Retina (tissue), 1 donor: ENCODE measurements at regions not wholly inside any gene's neighbourhood (a gene's known extent, or its start where the extent isn't known, plus 50 kb on each side); places are given as distances from the start of the nearest gene placed in this dataset.
"Not testable (repeated sequence)": the region's sequence is repeated elsewhere in the genome, so short reads cannot be mapped to it uniquely, and the experiment has no call there.

Experiments
- DNase-seq: peaks from one replicate; pipeline ENCODE4 v3.0.0-alpha.2; 2016

DNA sequence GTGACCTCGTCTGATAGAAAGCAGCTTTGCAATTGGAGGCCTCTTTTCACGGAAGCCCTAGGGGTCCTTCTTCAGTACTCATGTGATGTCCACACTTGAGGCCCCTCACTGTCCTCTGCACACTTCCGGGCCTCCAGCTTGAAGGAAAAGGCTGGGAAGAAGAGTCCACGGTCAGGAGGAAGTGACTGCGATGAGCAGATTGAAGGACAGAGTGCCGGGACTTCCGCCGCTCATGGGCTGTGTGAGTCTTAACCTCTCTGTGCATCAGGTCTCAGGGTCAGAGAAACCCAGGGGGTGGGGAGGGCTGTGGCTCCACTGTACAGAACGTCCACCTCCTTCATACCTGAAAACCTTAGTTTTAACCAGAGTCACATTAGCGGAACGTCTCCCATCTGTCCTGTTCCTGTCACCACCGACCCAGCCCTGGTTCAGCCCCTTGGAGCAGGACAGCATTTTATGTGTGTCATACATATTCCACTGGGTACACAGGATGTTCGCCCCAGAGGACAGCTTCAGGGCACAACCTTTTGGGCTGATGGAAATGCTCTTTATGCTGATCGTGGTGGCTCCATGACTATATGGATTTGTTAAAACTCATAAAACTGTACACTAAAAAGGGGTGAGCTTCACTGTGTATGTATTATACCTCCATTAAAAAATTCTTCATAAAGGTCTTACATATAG lies 51.0 kb upstream of the SORCS2 start:
- DNase-seq = no peak

DNA sequence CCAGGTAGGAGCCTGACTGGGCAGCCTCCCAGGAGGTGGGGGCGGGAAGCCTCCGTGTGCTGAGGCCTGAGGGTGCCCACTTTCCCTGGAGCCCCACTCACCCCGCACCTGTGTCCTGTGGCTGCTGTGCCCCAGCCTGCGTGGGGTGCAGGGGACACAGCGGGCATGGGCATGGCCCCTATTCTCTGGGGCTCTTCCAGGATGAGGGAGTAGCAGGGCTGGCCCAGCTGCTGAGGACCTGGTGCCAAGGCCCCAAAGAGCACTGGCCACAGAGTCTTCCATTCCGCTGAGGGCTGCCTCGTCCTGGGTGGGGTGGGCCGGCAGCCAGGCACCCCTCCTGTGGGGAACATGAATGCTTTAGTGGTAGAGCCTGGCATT lies 51.7 kb upstream of the SORCS2 start:
- DNase-seq = no peak

DNA sequence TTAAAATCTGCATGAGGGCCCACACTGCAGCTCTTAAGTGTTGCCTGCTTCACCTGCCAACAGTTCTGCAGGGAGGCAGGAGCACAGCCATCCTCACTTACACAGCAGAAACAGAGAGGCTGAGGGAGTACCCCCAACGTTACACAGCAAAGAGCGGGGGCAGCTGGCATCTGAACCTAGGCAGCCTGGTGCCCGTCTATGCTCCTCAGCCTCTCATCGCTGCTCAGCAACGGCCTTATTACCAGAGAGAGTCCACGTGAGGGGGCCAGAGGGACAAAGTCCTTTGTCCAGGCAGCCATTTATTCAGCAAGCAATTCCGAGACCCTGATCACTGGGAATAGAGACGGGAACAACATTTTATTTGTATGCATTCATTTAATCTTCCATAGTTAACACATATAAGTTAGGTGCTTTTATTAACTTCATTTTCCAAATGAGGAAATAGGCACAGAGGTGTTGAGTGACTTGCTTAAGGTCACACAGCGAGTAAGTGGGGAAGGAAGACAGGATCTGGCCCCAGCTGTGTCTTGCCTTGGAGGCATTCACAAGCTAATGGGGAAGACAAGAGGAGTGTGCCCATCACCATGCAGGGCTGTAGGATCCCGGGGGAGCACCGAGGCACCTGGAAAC lies 52.2 kb upstream of the SORCS2 start:
- DNase-seq = no peak

DNA sequence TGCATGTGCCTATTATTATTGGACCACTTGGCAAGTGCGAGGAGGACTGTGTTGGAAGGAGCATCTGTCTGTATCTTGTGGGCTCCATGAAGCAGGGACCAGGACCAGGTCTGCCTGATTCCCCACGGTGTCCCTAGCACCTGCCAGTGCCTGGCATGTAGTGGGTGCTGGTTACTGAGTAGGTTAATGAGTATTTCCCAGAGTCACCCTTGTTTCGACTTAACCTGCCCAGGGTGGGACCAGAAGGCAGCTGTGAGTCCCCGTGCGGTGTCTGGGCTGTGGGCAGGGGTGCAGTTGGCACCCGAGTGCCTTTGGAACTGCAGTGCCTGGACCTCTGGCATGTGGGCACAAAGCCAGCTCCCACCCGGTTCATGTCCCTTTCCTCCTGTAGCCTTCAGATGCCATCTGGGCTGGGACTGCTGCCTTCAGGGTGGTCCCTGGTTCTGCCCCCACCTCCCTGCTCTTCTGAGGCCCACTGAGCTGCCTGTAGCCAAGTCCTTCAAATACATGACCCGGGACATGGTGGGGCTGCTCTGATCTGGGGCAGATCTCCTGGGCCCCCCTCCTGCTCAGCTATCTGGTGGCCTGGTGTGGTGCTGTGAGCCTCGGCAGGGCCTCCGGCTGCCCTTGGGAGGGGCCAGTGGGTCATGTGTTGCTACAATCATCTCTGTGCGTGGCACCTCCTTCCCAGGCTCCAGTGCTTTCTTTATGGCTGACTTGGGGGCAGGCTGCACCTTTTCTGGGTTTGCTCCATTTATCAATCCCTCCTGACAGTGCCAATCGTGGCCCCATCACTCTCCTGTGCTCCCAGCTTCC lies 53.0 kb upstream of the SORCS2 start:
- DNase-seq = peak; percentile 43

DNA sequence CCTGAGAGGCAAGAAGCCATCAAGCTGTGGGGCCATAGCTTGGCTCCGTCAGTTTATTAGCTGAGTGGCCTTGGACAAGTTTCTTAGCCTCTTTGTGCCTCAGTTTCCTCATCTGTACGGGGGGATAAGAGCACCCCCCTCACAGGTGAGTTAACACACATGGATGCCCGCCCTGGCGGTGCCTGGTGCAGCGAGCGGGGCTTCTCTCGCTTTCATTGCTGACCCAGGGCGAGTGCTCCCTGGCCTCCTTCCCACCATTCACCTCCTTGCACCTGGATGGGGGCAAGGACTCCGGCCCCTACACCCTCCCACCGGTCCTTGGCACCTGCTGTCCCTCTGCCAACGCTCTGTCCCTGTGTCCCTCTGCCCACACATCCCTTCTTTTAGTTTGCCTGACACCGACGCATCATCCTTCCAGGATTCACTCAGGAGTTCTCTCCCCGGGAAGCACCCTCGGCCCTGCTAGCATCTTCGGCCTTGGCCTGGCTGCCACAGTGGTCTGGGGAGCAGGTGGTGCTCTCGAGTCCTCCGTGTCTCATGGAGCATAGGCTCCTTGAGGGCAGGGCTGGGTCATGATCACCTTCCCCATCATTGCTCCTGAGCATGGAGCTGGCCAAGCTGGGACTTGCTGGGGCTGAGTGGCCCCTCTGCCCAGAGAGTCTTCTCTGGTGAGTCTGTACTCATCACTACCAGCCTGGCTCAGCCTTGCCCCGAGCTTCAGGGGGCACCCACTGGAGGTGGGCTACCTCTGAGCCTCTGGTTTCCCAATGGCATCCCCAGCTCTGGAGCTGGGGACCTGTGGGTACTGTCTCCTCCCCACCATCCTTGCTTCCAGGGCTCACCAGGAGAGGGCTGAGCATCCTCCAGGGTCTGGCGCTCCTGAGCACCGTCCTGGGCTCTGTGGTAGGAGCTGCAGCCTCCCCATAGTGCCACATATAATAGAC lies 53.8 kb upstream of the SORCS2 start:
- no peak for DNase-seq

DNA sequence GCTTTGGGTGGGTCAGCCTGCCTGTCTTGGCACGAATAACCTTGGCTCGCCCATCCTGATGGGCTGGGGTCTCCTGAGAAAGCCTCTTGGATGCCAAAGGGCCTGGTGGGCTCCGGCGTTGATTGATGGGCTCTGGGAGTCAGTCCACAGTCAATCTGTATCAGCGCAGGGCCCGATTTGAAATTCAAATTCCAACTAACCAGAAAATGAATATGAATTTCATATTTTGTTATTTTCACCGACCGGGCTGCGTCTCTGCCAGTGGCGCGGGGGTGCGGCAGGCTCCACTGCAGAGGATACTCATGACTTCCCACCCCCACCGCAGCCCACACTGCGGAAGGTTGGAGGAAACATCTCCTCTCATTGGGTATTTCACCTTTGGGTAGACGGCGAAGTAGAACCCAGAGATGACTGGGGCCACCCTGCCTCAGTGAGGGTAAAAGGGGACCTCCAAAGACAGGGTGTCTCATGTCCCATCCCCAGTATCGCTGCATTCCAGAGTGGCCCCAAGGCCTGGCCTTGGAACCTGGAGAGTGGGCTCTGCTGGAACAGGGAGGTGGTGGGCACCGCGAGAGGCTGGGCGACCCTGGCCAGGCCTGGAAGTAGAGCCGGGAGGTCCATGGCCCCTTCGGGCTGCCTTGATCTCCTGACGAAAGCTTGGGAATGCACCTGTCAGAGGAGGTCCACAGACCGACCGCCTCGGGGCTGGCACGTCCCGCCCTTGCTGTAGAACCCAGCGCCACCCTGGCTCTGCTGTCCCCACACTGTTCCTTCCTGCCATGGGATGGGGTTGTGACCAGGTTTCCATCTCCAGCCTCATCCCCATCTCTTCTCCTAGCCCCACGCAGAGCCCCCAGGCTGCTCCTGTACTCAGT lies 54.8 kb upstream of the SORCS2 start:
- no peak for DNase-seq

DNA sequence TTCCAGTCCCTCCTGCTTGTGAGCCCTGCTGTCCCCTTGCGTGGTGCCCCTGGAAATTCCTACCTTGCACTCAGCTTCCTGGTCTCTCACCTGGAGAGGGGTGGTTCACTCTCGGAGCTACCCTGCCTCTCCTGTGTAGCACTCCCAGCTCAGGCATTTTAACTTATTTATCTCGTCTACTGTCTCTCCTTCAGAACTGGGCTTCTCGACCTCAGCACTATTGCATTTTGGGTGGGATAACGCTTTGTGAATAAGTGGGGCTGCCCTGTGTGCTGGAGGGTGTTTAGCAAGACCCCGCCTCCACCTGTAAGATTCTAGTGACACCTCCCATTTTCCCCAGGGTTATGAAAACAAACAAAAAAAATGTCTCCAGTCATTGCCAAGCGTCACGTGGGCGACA lies 56.0 kb upstream of the SORCS2 start:
- DNase-seq = no peak

DNA sequence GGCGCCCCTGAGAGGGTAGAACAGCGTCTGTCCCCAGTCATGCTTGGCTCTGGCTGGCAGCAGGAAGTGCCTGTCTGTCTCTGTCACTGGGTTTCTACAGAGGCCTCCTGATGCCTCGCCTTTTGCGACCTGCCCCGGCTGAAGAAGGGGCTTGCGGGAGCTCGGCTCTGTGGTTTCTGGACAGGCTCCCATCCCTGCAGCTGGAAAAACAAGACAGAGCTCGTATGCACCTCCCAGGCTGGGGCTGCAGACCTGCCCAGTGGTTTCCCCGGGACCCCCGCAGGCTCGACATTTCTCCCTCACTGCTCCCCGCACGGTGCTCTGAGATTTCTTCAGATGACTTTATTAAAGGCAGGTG lies 57.0 kb upstream of the SORCS2 start:
- no peak for DNase-seq

DNA sequence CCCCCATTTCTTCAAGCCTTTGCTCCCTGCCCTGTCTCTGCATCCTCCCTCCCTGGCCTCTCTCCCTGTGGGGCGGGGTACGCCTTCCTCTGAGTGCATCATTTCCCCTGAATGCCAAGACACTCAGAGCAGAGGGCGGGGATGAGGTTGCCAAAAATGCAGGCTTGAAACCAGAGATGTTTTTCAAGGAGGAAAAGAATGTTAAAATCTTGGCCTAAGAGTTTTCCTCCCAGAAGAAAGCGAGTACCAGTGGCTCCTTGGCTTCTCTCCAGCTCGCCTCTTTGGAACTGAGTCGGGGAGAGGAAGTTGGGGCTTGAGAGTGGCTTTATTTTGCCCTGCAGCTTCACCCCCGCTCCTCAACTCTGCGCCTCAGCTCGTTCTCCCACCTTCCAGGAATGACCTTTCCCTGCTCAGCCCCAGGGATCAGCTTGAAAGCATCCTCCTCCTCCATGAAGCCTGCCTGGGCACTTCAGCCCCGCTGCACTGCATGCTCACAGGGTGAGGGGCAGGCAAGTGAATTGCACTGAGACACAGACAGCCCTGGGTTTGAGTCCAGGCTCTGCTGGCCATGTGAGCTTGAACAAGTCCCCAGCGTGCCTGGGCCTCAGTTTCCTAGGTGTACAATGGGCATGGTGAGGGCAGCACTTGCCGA lies 57.5 kb upstream of the SORCS2 start:
- DNase-seq = no peak

DNA sequence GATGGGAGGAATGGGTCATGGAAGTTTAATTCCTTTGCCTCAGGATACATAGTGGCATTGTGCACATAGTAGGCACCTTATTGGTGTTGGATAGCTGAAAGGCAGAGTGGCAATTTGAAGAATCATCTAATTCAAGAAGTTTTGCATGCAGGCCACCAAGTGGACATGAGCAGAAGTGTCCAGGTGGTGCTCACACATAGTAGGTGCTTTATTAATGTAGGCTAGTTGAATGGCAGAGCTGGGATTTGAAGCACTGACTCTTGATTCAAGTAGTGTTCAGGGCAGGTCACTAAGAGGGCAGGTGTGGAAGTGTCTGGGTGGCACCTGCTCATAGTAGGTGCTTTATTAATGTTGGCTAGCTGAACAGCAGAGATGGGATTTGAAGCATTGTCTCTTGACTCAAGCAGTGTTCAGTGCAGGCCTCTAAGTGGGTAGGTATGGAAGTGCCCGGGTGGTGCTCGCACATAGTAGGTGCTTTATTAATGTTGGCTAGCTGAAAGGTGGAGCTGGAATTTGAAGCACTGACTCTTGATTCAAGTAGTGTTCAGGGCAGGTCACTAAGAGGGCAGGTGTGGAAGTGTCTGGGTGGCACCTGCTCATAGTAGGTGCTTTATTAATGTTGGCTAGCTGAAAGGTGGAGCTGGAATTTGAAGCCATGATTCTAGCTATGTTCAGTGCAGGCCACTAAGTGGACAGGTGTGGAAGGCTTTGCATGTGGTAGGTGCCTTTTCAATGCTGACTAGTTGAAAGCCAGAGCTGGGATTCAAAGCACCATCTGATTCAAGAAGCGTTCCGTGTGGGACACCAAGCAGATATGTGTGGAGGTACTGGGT lies 58.3 kb upstream of the SORCS2 start:
- not testable (repeated sequence) for DNase-seq

DNA sequence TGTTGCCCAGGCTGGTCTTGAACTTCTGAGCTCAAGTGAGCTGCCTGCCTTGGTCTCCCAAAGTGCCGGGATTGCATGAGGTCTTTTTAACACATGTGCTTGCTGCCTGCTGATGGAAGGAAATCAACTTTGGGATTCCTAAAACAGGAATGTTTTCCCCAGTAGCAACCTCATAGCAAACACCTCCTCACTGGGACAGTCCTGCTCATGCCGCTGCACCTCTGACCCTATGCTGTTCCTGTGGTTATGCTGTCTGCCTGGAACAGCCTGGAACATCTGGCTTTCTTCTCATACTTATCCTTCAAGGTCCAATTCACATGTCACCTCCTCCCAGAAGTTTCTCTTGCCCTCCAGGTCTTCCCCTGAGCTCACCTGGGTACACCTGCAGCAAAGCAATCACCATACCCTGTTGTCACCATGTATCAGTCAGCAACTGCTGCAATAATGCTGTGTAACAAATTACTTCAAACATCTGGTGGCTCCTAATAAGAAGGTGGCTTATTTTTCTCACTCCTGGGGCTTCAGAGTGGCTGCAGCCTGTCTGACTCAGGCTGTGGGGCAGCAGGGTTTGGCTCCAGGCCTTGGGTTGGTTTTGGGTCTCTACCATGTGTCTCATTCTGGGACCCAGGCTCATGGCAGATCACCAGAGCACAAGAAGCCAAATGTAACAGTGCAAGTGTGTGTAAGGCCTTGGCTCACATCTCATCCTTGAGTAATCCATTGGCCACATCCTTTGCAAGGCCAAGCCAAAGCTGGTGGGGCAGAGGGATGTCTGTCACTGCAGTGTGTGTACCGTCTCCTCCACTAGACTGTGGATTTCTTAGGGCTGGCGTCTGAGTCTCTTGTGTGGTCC lies 59.4 kb upstream of the SORCS2 start:
- no peak for DNase-seq

DNA sequence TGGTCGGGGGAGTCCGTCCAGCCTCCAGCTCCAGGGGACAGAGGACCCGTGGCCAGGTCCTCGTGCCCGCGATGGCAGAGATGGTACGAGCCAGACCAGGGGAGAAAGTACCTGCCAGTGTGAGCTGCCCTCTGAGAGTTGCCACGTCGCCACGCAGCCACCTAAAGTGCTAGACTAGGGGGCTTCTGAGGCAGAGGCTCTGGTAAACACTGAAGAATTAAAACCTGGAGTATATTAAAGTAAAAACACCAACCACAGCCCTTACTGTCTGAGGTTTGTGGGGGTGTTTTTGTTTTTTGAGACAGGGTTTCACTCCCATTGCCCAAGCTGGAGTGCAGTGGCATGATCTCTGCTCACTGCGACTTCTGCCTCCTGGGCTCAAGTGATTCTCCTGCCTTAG lies 60.1 kb upstream of the SORCS2 start:
- DNase-seq = no peak

DNA sequence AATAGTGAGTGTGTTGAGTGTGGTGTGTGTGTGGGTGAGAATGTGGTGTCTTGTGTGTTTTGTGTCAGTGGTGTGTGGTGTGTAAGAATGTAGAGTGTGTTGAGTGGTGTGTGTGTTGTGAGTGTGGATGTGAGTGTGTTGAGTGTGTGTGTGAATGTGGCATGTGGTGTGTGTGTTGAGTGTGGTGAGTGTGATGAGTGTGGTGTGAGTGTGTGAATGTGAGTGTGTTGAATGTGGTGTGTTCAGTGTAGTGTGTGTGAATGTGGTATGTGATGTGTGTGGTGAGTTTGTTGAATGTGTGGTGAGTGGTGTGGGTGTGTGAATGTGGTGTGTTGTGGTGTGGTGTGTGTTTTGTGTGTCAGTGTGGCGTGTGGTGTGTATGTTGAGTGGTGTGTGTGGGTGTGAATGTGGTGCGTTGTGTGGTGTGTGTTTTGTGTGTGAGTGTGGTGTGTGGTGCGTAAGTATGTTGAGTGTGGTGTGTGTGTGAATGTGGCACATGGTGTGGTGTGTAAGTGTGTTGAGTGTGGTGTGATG lies 60.8 kb upstream of the SORCS2 start:
- no peak for DNase-seq

DNA sequence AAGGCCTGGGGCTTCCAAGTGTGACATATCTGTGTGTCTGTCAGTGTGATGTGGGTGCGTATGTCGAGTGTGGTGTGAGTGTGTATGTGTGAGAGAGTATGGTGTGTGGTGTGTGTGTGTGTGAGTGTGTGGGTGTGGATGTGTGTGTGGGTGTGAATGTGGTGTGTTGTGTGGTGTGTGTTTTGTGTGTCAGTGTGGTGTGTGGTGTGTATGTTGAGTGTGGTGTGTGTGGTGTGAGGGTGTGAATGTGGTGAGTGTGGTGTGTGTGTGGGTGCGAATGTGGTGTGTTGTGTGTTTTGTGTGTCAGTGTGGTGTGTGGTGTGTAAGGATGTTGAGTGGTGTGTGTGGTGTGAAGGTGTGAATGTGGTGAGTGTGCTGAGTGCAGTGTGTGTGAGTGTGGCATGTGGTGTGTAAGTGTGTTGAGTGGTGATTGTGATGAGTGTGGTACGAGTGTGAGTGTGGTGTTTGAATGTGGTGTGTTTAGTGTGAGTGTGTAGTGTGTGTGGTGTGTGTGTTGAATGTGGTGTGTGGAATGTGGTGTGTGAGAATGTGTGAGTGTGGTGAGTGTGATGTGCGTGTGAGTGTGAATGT lies 61.6 kb upstream of the SORCS2 start:
- DNase-seq = no peak

DNA sequence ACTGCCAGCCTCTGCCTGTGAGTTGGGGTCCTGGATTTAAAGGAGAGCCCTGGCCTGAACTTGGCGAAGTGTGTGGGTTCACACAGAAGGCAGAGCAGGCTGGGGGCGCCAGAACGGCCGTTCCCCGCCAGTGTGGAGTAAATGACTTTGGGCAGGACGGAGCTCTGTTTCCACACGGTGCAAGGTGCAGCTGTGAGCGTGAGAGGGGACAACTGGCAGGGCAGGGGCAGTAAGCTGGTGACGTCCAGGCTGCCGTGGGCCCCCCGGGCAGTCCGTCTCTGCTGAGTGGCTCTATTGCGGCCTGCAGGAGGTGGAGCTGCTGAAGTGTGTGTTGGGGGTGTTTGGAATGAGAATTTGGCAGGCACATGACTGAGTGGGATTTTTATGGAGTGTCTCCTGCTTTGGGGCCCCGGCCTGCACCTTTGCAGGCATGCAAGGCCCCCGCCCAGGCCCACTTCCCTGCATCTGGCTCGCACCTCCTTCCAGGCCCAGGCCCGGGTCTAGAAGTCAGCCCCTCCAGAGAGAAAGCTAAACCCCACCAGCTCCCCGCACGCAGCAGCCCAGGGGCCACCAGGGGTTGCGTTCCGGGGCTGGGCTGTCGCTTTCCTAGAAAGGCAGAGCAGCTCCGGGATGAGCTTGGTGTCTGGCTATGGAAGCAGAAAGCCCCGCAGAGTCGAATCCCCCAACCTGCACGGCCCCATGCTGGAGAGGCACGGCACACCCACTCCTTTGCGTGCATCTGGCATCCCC lies 62.2 kb upstream of the GRPEL1 start:
- DNase-seq = no peak

DNA sequence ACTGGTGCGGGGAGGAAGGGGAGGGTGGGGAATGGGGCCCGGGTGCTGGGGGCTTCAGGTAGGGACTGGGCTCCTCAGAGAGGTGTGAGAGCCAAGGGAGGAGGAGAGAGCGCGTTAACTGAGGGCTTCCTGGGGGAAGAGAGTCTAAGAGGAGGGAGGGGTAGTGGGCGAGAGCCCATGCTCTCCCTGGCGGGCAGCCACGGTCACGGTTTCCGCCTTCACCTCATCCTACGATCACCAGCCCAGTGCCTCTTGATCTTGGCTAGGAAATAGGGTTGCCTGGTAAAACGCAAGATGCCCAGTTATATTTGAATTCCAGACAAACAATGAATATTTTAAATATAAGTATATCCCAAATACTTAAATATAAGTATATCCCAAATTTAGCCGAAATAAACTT lies 60.8 kb upstream of the GRPEL1 start:
- no peak for DNase-seq

DNA sequence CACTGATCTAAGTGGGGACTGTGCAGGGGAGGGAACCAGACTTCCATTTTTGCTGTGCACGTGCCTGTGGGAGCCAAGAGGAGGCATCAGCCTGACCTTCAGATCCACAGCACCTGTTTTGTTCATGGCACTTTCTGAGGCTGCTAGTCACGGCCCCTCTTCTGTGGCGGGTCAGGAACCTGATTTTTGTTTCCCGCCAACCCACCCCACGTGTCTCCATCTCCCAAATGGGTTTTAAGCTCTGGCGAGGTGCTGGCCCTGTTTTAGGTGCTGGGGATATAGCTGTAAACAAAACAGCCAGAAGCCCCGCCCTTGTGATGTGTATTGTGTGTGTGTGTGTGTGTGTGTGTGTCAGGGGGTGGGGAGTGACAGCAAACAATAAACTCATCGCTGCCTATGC lies 60.4 kb upstream of the GRPEL1 start:
- DNase-seq = no peak

DNA sequence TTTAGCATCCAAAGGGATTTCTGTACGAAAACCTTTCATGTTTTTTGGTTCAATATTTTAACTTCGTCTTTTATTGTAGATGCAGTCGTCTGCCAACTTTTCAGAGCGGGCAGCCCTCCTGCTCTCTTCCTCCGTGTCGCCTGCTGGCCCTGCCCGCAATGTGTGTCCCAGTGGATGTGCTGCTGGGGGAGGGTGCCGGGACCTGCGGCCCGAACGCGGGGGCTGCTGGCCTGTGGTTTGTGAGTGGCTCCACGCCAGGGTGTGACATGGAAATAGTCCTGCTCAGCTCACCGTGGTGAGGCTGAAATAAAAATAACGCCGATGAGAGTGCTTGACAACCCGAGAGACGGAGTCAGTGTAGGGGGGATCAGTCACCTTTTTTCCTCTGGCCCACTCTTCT lies 59.7 kb upstream of the GRPEL1 start:
- no peak for DNase-seq
